C4-2B (cell line): ENCODE measurements at regions not wholly inside any gene's neighbourhood (a gene's known extent, or its start where the extent isn't known, plus 50 kb on each side); places are given as distances from the start of the nearest gene placed in this dataset.

Experiments used
- CTCF ChIP-seq: fragments of 450-650 bp; conservative IDR thresholded peaks from 2 replicates; pipeline ENCODE4 v1.5.1; 2017; ENCODE audit warnings: mild to moderate bottlenecking
- ZFX ChIP-seq: fragments of 450-650 bp; IDR thresholded peaks from 2 replicates; pipeline ENCODE4 v1.6.1; 2017

GRCh38 chr5:128674837-128675446, 136.9 kb upstream of the FBN2 start:
- peak; percentile 93 for TF ChIP-seq CTCF
- TF ChIP-seq ZFX: no peak
